HG03159 (cell line): ENCODE measurements at regions not wholly inside any gene's neighbourhood (a gene's known extent, or its start where the extent isn't known, plus 50 kb on each side); places are given as distances from the start of the nearest gene placed in this dataset.

Source experiments
- ATAC-seq: cut with Tn5 transposase; IDR thresholded peaks from one replicate; pipeline ENCODE4 v1.9.1; 2021; ENCODE audit warnings: mild to moderate bottlenecking, moderate library complexity; ENCODE audit not compliant: unreplicated experiment

- no peak for ATAC-seq
These were observed 56.3 kb upstream of the DCTD start for GRCh38 chr4:182973511-182973911.

DNA sequence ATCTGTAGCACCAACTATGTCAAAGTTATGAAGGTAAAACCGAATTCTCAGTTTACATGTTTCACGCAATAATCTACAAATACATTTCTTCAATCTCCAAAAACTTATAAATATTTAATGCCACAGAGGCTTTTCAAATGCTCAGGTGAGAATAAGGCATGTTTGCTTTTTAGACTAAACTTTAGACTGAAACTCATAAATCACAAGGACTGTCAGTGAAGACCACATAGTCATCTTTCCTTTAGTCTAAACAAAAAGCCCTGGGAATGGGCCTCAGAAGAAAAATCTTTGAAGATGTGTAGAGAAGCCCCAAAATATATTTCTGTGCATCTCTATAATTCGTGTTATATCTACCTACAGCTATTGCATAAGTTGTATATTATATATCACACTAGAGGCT lies 54.5 kb upstream of the DCTD start:
- ATAC-seq, result no peak

DNA sequence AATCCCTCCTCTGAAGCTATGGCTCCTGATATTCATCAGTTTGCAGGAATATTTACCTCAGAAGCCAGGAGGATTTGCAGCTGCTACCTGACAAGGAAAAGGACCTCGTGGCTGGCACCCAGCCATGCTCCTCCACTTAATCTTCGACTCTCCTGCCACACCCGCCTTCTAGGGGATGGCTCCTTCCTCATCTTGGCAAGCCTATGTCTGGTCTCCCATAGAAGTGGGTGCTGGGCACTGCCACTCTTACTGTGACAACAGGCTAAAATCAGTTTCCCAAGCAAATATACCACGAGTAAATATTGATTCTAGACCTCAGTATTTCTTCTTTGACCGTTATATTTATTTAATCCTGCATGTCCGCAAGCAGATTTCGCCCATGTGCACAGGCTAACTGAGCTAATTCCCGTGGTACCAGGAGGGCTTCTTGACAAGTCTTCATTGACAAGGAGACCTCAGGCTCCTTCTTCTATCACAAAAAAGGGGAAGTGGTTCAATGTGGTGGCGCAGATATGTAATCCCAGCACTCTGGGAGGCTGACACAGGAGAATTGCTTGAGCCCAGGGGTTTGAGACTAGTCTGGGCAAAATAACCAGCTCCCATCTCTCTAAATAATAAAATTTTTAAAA lies 52.6 kb upstream of the DCTD start:
- ATAC-seq, result peak; percentile 78

GRCh38 chr4:182968917-182969650 lies 51.9 kb upstream of the DCTD start:
- ATAC-seq, result peak; percentile 52

GRCh38 chr4:182967403-182967802 lies 50.2 kb upstream of the DCTD start:
- ATAC-seq, result no peak
